ENCODE measurements at regions not wholly inside any gene's neighbourhood (a gene's known extent, or its start where the extent isn't known, plus 50 kb on each side); places are given as distances from the start of the nearest gene placed in this dataset.

- DNase-seq (ENCODE audit: low spot score): no peak
Observed at GRCh38 chr3:165346503-165346902, 150.3 kb upstream of the SLITRK3 start.

GRCh38 chr3:165343185-165343584, 147.0 kb upstream of the SLITRK3 start:
- no peak for DNase-seq (ENCODE audit: low spot score)

- DNase-seq (ENCODE audit: low spot score): no peak
Observed at GRCh38 chr3:165339753-165340152, 143.6 kb upstream of the SLITRK3 start.

GRCh38 chr3:165336786-165337185, 140.6 kb upstream of the SLITRK3 start:
- DNase-seq (ENCODE audit: low spot score): no peak

All from AG20443 (cell line).